Body of pancreas (tissue), 4 donors: ENCODE measurements at regions not wholly inside any gene's neighbourhood (a gene's known extent, or its start where the extent isn't known, plus 50 kb on each side); places are given as distances from the start of the nearest gene placed in this dataset.

Experiments
- ATAC-seq: fragments of 150-250 bp; one replicate; pipeline ENCODE4 v1.9.1; 2016
- DNase-seq, 4 donors: peaks; one replicate each; pipeline ENCODE4 v3.0.0-alpha.2; 2019
- H3K27ac ChIP-seq, 4 donors: fragments of 200-600 bp; sonication (generic); 1 replicate in 3 of 4; 2 replicates in 1 of 4; pipeline versions ENCODE4 v1.5.1 to v1.6.1; 2016 to 2019; ENCODE audit warnings: mild to moderate bottlenecking in 1 of 4, mixed read lengths in 1 of 4, moderate library complexity in 1 of 4
- H3K27me3 ChIP-seq, 2 donors: fragments of 200-600 bp; sonication (generic); one replicate each; pipeline ENCODE4 v1.6.0; 2016; ENCODE audit warnings: mild to moderate bottlenecking in 1 of 2
- H3K36me3 ChIP-seq, 2 donors: fragments of 200-600 bp; sonication (generic); replicated peaks in 1 of 2; 2 replicates each; pipeline ENCODE4 v1.5.1; 2016; ENCODE audit warnings: low read depth in 2 of 2; ENCODE audit not compliant: insufficient read depth in 1 of 2
- H3K4me1 ChIP-seq: fragments of 200-600 bp; sonication (generic); one replicate; pipeline ENCODE4 v1.6.0; 2016
- H3K4me3 ChIP-seq, 2 donors: fragments of 200-600 bp; sonication (generic); 1 replicate in 1 of 2; 2 replicates in 1 of 2; pipeline ENCODE4 v1.5.1; 2016 to 2019
- H3K9me3 ChIP-seq, 3 donors: fragments of 200-600 bp; sonication (generic); 1 replicate in 2 of 3; 2 replicates in 1 of 3; pipeline ENCODE4 v1.5.1; 2016
- POLR2A ChIP-seq, 3 donors: fragments of 450-650 bp; IDR thresholded peaks; one replicate each; pipeline ENCODE4 v1.6.1; 2016; ENCODE audit warnings: antibody characterized with exemption in 3 of 3, mild to moderate bottlenecking in 2 of 3
- WGBS, 2 donors: methylation state at CpG; one replicate each; pipeline ENCODE4 v1.1.5; 2017; 5-methylcytosine and 5-hydroxymethylcytosine counted together
- intact Hi-C: fragments of 100-400 bp; cut with DNase I; formaldehyde crosslinking; loops from one replicate; pipeline ENCODE4 v1.15.1; 2023
- TF ChIP-seq, protein P1 (sequence below), 7 experiments: fragments of 450-650 bp in 4 of 7; fragments of 200-600 bp in 3 of 7; sonication (generic) in 3 of 7; IDR thresholded peaks; one replicate each; pipeline ENCODE4 v1.5.1; 2016 to 2019; ENCODE audit warnings: antibody characterized with exemption in 7 of 7

DNA sequence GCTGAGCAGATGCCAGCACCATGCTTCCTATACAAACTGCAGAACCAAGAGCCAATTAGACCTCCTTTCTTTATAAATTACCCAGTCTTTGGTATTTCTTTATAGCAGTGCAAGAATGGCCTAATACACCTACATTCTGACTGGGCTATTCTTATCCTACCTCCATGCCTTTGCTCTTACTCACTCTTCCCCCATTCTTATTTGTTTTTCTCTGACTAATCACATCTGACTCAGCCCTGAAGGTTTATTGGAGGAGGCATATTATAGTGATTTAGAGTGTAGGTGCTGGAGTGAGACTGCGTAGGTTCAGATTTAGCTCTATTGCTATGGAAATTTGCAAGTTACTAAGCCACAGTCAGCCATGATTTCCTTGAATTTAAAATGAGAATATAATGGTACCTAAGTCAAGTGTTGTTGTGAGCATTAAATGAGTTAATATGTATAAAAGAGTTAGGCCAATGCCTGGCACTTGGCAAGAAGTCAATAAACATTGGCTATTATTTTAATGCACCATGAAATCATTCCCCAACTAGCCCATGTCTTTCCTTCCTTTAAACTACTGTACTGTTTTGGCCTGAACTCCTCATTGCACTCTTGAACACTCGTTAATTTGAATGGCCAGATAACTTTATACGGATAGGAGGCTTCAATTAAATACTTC is 531.2 kb upstream of the ZNF608 start:
- no peak overlapping the region for H3K27ac ChIP-seq
- ATAC-seq (peak; percentile 42), DNase-seq (no peak)
- H3K4me1 ChIP-seq, result no peaks in the 10 kb centered on the region
- intact Hi-C loops, result no loop called here
- TF ChIP-seq, protein P1, sequence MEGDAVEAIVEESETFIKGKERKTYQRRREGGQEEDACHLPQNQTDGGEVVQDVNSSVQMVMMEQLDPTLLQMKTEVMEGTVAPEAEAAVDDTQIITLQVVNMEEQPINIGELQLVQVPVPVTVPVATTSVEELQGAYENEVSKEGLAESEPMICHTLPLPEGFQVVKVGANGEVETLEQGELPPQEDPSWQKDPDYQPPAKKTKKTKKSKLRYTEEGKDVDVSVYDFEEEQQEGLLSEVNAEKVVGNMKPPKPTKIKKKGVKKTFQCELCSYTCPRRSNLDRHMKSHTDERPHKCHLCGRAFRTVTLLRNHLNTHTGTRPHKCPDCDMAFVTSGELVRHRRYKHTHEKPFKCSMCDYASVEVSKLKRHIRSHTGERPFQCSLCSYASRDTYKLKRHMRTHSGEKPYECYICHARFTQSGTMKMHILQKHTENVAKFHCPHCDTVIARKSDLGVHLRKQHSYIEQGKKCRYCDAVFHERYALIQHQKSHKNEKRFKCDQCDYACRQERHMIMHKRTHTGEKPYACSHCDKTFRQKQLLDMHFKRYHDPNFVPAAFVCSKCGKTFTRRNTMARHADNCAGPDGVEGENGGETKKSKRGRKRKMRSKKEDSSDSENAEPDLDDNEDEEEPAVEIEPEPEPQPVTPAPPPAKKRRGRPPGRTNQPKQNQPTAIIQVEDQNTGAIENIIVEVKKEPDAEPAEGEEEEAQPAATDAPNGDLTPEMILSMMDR (IDR thresholded peaks at IDR 0.05), result no peak
- no peak for TF ChIP-seq POLR2A (IDR thresholded peaks at IDR 0.05)
- H3K36me3 ChIP-seq, result no peaks in the 10 kb centered on the region
- H3K4me3 ChIP-seq, result no peak overlapping the region
- 91 to 96% methylated on average over 3 of the region's 3 CpGs for WGBS, 2 donors
- no peaks in the 10 kb centered on the region for H3K27me3 ChIP-seq
- H3K9me3 ChIP-seq, result no peaks in the 10 kb centered on the region

DNA sequence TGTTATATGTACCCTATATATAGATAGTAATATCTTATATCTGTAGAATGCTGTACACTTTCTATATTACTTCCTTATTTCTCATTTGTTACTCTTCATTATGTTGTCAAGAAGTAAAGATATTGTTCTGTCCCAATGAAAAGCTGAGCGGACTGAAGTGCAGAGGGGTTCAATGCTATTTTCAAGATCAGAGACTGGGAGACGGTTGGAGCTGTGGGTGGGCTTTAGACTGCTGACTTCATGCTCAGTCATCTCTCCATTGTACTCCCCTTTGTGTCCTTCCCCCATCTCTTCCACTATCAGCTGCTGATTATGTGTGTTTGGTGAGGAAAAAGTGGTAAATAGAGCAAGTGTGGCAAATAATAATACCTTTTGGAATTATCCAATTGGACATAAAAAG is 532.3 kb upstream of the ZNF608 start:
- no peaks in the 10 kb centered on the region for H3K27me3 ChIP-seq
- intact Hi-C loops, result no loop called here

DNA sequence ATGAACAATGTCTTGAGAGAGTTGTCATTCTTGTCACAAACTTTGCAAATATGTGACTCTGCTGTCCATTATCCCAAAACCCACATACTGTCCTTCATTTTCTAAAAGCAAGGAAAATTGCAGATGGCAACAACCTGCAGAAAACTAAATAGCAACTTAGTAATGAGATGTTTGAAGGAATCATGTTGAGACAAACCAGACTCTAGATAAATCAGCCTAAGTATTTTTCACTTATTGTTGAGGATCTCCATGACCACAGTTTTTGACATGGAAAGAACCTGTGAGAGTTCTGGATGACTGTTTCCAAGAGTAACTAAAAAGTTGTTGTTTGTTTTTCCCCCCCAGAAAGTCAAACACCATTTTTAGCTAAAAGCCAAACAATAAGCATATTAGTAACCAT is 535.2 kb upstream of the ZNF608 start:
- DNase-seq, result no peak
- intact Hi-C loops, result no loop called here
- no peak for ATAC-seq
- no peak overlapping the region for H3K27ac ChIP-seq
- H3K4me1 ChIP-seq, result no peaks in the 10 kb centered on the region
- H3K27me3 ChIP-seq, result no peaks in the 10 kb centered on the region
- H3K4me3 ChIP-seq, result no peak overlapping the region
- H3K36me3 ChIP-seq, result no peaks in the 10 kb centered on the region
- no peak for TF ChIP-seq POLR2A (IDR thresholded peaks at IDR 0.05)
- TF ChIP-seq, protein P1 (IDR thresholded peaks at IDR 0.05), result no peak
- H3K9me3 ChIP-seq, result no peaks in the 10 kb centered on the region

More for the DNA sequence above, 532.3 kb upstream of the ZNF608 start:
- Histone ChIP-seq H3K27ac (no peak overlapping the region), H3K4me3 (no peak overlapping the region), H3K9me3 (no peaks in the 10 kb centered on the region), H3K4me1 (no peaks in the 10 kb centered on the region), H3K36me3 (no peaks in the 10 kb centered on the region)
- no peak for DNase-seq
- WGBS, 2 donors, result 83 to 89% methylated on average over 2 of the region's 2 CpGs
- ATAC-seq, result no peak
- TF ChIP-seq POLR2A (IDR thresholded peaks at IDR 0.05), result no peak
- TF ChIP-seq, protein P1 (IDR thresholded peaks at IDR 0.05), result no peak

DNA sequence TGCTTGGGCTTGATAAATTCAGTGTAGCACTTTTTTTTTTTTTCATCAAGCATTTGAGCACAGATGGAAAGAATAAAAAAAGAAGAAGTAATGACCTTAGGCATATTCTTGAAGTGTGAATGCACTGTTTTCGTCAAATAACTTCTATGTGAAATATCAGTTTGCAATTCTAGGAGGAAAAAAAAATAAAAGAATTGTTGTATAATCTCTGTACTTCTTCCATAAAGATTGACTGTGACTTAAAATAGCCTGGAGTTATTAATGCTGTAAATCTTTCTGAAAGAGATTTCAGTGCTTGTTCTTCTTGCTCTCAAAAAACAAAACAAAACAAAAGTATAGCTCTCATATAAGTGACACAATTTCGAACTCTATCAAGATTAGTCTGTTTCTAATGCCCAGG is 536.9 kb upstream of the ZNF608 start:
- Histone ChIP-seq H3K27me3 (no peaks in the 10 kb centered on the region), H3K9me3 (no peaks in the 10 kb centered on the region), H3K4me1 (no peaks in the 10 kb centered on the region), H3K27ac (no peak overlapping the region), H3K36me3 (no peaks in the 10 kb centered on the region), H3K4me3 (no peak overlapping the region)
- no peak for TF ChIP-seq POLR2A (IDR thresholded peaks at IDR 0.05)
- TF ChIP-seq, protein P1 (IDR thresholded peaks at IDR 0.05), result no peak
- ATAC-seq, result no peak
- intact Hi-C loops, result no loop called here
- WGBS, 2 donors, result 85 to 89% methylated on average over 2 of the region's 2 CpGs
- DNase-seq, result no peak

DNA sequence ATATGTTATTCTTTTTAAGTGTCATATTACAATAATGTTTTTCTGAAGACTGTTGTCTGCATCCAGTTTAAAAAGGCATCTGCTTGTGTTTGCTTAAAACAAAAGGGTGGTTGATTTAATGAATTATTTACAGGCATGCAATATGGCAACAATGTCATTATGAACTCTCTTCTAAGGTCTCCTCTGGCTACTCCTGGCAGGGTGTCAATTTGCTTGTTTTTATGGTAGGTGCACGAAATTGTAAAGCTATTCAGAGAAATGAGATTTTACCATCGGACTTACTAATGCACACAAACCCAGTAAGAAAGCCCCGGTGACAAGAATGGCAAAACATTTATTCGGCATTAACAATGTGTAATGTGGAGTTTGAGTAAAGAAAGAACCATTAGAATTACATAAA is 539.8 kb upstream of the ZNF608 start:
- intact Hi-C loops, result no loop called here

More for the DNA sequence above, 539.8 kb upstream of the ZNF608 start:
- no peaks in the 10 kb centered on the region for H3K36me3 ChIP-seq
- TF ChIP-seq, protein P1 (IDR thresholded peaks at IDR 0.05), result no peak
- TF ChIP-seq POLR2A (IDR thresholded peaks at IDR 0.05), result no peak
- H3K9me3 ChIP-seq, result no peaks in the 10 kb centered on the region
- no peak overlapping the region for H3K27ac ChIP-seq
- DNase-seq, result no peak
- H3K4me1 ChIP-seq, result no peaks in the 10 kb centered on the region
- H3K27me3 ChIP-seq, result no peaks in the 10 kb centered on the region
- H3K4me3 ChIP-seq, result no peak overlapping the region
- ATAC-seq, result no peak
- WGBS, 2 donors, result 59 to 66% methylated on average over 4 of the region's 4 CpGs
